ENCODE measurements at regions not wholly inside any gene's neighbourhood (a gene's known extent, or its start where the extent isn't known, plus 50 kb on each side); places are given as distances from the start of the nearest gene placed in this dataset.
A peak's percentile ranks its signal among the peaks of the same experiment; 100 is the strongest.
"Not testable (repeated sequence)": the region's sequence is repeated elsewhere in the genome, so short reads cannot be mapped to it uniquely, and the experiment has no call there.

DNA sequence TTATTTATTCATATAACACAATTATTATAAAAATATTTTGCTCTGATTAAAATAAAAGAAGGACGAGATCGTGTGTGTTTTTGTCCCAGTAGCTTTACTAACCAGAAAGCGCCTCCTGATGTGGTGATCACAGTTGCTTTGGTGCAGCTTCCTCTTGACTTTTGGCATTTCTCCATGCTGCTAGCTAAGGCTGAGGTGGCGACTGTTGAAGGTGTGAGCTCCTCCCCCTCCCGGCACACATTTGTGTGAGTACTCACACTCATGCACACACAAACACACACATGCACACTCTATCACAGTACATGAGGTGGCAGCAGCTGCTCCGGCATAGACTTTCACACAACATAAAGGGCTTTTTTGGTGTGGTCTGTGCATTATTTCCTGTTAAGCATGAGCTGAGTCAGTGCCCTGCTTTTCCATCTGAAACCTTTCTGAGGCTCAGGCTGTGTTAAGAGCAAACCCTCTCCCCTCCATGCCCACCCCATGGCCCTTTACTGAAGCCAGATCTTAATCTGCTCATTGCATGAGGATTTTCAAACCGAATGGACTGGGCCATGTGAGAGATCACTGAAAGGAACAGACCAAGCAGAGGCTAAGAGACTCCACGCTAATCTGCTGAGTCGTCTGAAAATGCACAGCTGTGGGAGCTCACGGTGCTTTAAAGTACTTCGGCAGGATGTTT lies 53.3 kb downstream of the FOXD4L1 start:
- H3K27me3 ChIP-seq (ENCODE audit: control insufficient read depth, insufficient read depth, low read length); H3K36me3 ChIP-seq (ENCODE audit: control insufficient read depth in 2 of 3, insufficient read depth in 3 of 3, low read length in 3 of 3); H3K4me3 ChIP-seq (ENCODE audit: low read length in 3 of 3); H3K9me3 ChIP-seq (ENCODE audit: control insufficient read depth in 2 of 3, insufficient read depth in 1 of 3, low read length in 3 of 3); FAIRE-seq; H3K27ac ChIP-seq (ENCODE audit: low read depth in 2 of 2, low read length in 2 of 2); H3K9ac ChIP-seq (ENCODE audit: low read length in 3 of 3); H3K4me1 ChIP-seq (ENCODE audit: control insufficient read depth in 2 of 3, insufficient read depth in 2 of 3, low read depth in 1 of 3, low read length in 3 of 3); intact Hi-C loops (cut with DNase I): not testable (repeated sequence)
- peak in 3 of 5 donors; percentile 2 to 52 (median 4) for DNase-seq

- intact Hi-C loops (cut with DNase I); FAIRE-seq; H3K9me3 ChIP-seq (ENCODE audit: control insufficient read depth in 2 of 3, insufficient read depth in 1 of 3, low read length in 3 of 3); H3K27me3 ChIP-seq (ENCODE audit: control insufficient read depth, insufficient read depth, low read length); H3K36me3 ChIP-seq (ENCODE audit: control insufficient read depth in 2 of 3, insufficient read depth in 3 of 3, low read length in 3 of 3); H3K27ac ChIP-seq (ENCODE audit: low read depth in 2 of 2, low read length in 2 of 2); DNase-seq; H3K9ac ChIP-seq (ENCODE audit: low read length in 3 of 3); H3K4me1 ChIP-seq (ENCODE audit: control insufficient read depth in 2 of 3, insufficient read depth in 2 of 3, low read depth in 1 of 3, low read length in 3 of 3); H3K4me3 ChIP-seq (ENCODE audit: low read length in 3 of 3): not testable (repeated sequence)
Measured at GRCh38 chr2:113559820-113560219, 61.4 kb downstream of the FOXD4L1 start.

DNA sequence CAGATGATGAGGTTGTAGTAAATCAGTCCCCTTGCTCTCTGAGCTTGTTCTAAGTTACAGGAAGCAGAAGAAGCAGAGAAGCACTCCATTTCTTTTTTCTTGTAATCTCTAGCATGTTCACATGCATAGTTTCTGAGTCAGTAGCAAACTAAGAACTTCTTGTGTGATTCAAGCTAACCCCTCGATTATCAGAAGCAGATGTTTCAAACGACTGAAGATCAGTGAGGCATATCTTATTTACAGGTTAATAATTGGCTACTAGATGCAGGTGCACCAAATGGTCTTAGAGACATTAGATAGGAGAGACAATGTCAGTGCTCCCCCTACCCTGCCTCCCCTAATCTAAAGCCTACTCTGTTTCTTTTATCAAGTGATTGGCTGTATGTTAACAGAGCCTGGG lies 64.2 kb downstream of the FOXD4L1 start:
- H3K27ac ChIP-seq (ENCODE audit: low read depth in 2 of 2, low read length in 2 of 2); H3K4me3 ChIP-seq (ENCODE audit: low read length in 3 of 3); H3K9ac ChIP-seq (ENCODE audit: low read length in 3 of 3); intact Hi-C loops (cut with DNase I); H3K36me3 ChIP-seq (ENCODE audit: control insufficient read depth in 2 of 3, insufficient read depth in 3 of 3, low read length in 3 of 3); H3K9me3 ChIP-seq (ENCODE audit: control insufficient read depth in 2 of 3, insufficient read depth in 1 of 3, low read length in 3 of 3); FAIRE-seq; H3K27me3 ChIP-seq (ENCODE audit: control insufficient read depth, insufficient read depth, low read length); DNase-seq; H3K4me1 ChIP-seq (ENCODE audit: control insufficient read depth in 2 of 3, insufficient read depth in 2 of 3, low read depth in 1 of 3, low read length in 3 of 3): not testable (repeated sequence)

DNA sequence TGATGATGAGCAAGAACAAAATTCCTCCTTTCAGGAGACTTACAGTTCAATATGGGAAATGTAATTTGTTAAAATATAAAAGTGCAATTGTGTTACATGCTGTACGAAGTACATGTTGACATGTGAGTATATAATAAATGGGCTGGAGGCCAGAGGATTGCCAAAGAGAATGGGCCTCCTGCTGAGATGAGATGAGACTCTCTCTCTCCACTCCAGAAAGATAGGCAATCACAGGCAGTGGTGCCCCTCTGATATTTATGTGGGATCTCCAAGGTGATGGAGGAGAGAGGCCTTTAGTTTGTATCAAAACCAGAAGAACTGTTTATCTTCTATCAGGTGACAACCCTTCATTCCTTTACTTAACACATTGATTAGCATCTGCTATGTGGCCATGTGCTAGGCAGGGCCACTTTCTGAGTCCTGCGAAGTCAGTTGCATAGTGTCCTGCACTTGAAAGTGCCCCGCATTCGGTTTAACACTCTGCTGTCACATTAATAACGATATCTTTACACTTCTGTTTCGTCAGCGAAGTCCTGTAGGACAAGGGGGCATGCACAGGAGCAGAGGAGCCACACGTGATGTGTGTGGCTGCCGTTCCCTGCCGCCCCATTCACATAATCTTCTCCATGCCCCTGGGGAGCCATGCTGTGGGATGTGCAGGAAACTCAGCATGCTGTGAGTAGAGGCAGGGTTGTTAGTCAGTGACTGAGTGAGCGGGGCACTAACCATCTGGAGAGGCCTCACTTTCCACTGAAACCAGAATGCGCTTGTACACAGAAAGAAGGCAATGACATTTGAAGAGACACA lies 60.2 kb upstream of the RABL2A start:
- FAIRE-seq; H3K27ac ChIP-seq (ENCODE audit: low read depth in 2 of 2, low read length in 2 of 2); DNase-seq; H3K4me3 ChIP-seq (ENCODE audit: low read length in 3 of 3); H3K36me3 ChIP-seq (ENCODE audit: control insufficient read depth in 2 of 3, insufficient read depth in 3 of 3, low read length in 3 of 3); H3K9ac ChIP-seq (ENCODE audit: low read length in 3 of 3); H3K27me3 ChIP-seq (ENCODE audit: control insufficient read depth, insufficient read depth, low read length); H3K9me3 ChIP-seq (ENCODE audit: control insufficient read depth in 2 of 3, insufficient read depth in 1 of 3, low read length in 3 of 3); H3K4me1 ChIP-seq (ENCODE audit: control insufficient read depth in 2 of 3, insufficient read depth in 2 of 3, low read depth in 1 of 3, low read length in 3 of 3); intact Hi-C loops (cut with DNase I): not testable (repeated sequence)

DNA sequence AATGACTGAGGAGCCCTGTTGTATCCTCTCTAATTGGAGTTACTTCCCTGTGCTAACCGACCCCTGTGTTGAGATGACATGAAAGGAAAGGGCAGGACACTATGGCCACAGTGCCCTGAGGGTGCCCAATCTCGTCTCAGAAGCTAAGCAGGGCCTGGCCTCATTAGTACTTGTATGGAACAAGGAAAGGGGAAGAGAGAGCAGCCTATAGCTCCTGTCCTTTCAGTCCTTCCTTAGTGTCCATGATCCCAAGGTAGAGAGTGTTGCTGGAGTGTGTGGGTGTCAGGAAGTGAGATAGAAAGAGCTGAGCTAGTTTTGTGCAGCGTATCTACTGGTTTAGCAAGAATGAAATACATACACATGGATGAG lies 59.6 kb upstream of the RABL2A start:
- FAIRE-seq; H3K9ac ChIP-seq (ENCODE audit: low read length in 3 of 3); H3K9me3 ChIP-seq (ENCODE audit: control insufficient read depth in 2 of 3, insufficient read depth in 1 of 3, low read length in 3 of 3); H3K27me3 ChIP-seq (ENCODE audit: control insufficient read depth, insufficient read depth, low read length); H3K36me3 ChIP-seq (ENCODE audit: control insufficient read depth in 2 of 3, insufficient read depth in 3 of 3, low read length in 3 of 3); intact Hi-C loops (cut with DNase I); DNase-seq; H3K4me1 ChIP-seq (ENCODE audit: control insufficient read depth in 2 of 3, insufficient read depth in 2 of 3, low read depth in 1 of 3, low read length in 3 of 3); H3K4me3 ChIP-seq (ENCODE audit: low read length in 3 of 3); H3K27ac ChIP-seq (ENCODE audit: low read depth in 2 of 2, low read length in 2 of 2): not testable (repeated sequence)

DNA sequence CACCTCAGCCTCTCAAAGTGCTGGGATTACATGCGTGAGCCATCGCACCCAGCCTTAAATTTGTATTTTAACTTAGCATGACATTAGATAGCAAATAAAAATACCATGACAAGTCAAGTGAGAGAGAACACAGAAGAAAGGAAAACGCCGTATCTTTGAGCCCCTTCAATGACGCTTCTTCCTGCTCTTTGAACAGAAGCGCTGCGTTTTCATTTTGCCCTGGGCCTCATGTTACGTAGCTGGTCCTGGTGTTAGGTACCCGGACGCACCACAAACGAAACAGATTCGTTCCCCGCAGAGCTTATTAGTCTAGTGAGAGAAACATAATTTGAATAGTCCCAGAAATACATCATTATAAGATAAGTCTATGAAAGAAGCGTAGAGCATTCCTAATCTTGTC lies 58.8 kb upstream of the RABL2A start:
- H3K9ac ChIP-seq (ENCODE audit: low read length in 3 of 3); H3K9me3 ChIP-seq (ENCODE audit: control insufficient read depth in 2 of 3, insufficient read depth in 1 of 3, low read length in 3 of 3); H3K4me1 ChIP-seq (ENCODE audit: control insufficient read depth in 2 of 3, insufficient read depth in 2 of 3, low read depth in 1 of 3, low read length in 3 of 3); H3K27ac ChIP-seq (ENCODE audit: low read depth in 2 of 2, low read length in 2 of 2); intact Hi-C loops (cut with DNase I); H3K27me3 ChIP-seq (ENCODE audit: control insufficient read depth, insufficient read depth, low read length); DNase-seq; FAIRE-seq; H3K36me3 ChIP-seq (ENCODE audit: control insufficient read depth in 2 of 3, insufficient read depth in 3 of 3, low read length in 3 of 3); H3K4me3 ChIP-seq (ENCODE audit: low read length in 3 of 3): not testable (repeated sequence)

DNA sequence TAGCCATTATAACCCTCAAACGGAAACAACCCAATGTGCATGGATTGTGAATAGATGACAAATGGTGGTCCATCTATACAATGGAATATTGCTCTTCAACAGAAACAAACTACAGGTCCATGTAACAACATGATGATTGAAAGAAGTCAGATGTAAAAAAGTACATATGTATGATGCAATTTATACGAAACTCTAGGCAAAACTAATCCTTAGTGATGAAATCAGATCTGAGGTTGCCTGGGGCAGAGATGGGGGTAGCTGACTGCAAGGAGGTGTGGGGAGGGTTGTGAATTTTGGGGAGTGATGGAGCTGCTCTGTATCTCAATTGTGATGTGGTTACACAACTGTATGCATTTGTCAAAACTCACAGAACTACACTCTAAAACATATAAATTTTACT lies 57.0 kb upstream of the RABL2A start:
- H3K27me3 ChIP-seq (ENCODE audit: control insufficient read depth, insufficient read depth, low read length); H3K4me3 ChIP-seq (ENCODE audit: low read length in 3 of 3); H3K4me1 ChIP-seq (ENCODE audit: control insufficient read depth in 2 of 3, insufficient read depth in 2 of 3, low read depth in 1 of 3, low read length in 3 of 3); intact Hi-C loops (cut with DNase I); DNase-seq; H3K36me3 ChIP-seq (ENCODE audit: control insufficient read depth in 2 of 3, insufficient read depth in 3 of 3, low read length in 3 of 3); H3K9ac ChIP-seq (ENCODE audit: low read length in 3 of 3); H3K27ac ChIP-seq (ENCODE audit: low read depth in 2 of 2, low read length in 2 of 2); FAIRE-seq; H3K9me3 ChIP-seq (ENCODE audit: control insufficient read depth in 2 of 3, insufficient read depth in 1 of 3, low read length in 3 of 3): not testable (repeated sequence)

DNA sequence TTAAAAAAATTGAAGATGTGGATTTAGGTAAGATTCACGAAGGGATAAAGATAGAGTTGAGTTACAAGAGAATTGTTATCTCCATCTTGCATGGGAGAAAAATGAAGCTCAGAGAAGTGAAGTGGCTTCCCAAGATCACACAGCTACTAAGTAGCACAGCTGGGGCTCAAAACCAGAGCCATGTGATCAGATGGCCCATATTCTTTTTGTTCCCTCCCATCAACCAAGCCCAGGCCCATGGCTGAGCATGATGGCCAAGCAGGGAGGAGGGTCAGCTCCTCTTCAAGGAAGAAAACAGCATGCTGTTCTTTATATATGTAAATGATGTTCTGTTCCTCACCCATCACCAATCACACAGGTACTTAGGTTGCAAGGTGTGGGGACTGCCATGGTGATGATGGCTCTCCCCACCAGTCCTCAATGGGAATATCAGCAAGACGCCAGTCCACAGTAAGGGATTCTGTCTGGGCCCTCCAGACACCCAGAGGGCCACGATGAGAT lies 56.5 kb upstream of the RABL2A start:
- intact Hi-C loops (cut with DNase I); H3K36me3 ChIP-seq (ENCODE audit: control insufficient read depth in 2 of 3, insufficient read depth in 3 of 3, low read length in 3 of 3): not testable (repeated sequence)

More for the DNA sequence above, 56.5 kb upstream of the RABL2A start:
- H3K9ac ChIP-seq (ENCODE audit: low read length in 3 of 3); H3K27ac ChIP-seq (ENCODE audit: low read depth in 2 of 2, low read length in 2 of 2); DNase-seq; H3K4me1 ChIP-seq (ENCODE audit: control insufficient read depth in 2 of 3, insufficient read depth in 2 of 3, low read depth in 1 of 3, low read length in 3 of 3); H3K27me3 ChIP-seq (ENCODE audit: control insufficient read depth, insufficient read depth, low read length); H3K4me3 ChIP-seq (ENCODE audit: low read length in 3 of 3); FAIRE-seq; H3K9me3 ChIP-seq (ENCODE audit: control insufficient read depth in 2 of 3, insufficient read depth in 1 of 3, low read length in 3 of 3): not testable (repeated sequence)

Data from kidney (tissue), 10 donors.